Activated CD8-positive, alpha-beta memory T cell treated with anti-CD3 and anti-CD28 coated beads, Interleukin-2, amount 50 U/mL, for 1 hour (primary cell): ENCODE measurements at regions not wholly inside any gene's neighbourhood (a gene's known extent, or its start where the extent isn't known, plus 50 kb on each side); places are given as distances from the start of the nearest gene placed in this dataset.

Experiments used
- DNase-seq: peaks from one replicate; pipeline ENCODE4 v3.0.0-alpha.2; 2020; ENCODE audit errors: extremely low read depth

DNA sequence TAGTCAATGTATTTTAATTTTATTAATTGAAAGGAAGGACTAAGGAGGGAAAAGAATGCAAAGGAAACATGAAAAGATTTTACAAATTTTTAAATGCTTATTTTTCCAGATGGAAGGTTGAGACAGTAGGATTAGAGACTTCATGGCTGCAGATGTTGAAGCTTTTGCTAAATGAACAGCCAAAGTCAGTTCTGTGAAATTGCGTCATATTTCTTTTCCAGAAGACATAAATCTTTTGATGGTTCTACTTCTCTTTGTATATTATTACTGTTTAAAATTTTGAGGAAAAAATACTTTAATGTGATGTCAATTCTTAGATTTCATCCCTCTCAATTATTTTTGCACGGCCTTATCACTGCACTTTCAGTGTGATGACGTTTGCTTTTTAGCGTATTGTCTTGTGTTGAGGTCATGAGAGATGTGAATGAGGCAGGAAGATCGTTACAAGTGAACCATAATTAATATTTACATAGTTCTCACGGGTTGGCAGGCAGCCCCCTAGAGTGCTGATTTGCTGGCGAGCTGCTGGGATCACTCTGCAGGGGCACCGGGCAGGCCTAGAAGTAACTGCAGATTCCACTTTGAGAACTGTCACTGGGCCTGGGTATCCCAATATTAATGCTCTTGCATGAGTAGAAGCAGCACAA is 158.1 kb downstream of the TBXT start:
- DNase-seq, result no peak

GRCh38 chr6:166008441-166009369 is 158.9 kb downstream of the TBXT start:
- no peak for DNase-seq

DNA sequence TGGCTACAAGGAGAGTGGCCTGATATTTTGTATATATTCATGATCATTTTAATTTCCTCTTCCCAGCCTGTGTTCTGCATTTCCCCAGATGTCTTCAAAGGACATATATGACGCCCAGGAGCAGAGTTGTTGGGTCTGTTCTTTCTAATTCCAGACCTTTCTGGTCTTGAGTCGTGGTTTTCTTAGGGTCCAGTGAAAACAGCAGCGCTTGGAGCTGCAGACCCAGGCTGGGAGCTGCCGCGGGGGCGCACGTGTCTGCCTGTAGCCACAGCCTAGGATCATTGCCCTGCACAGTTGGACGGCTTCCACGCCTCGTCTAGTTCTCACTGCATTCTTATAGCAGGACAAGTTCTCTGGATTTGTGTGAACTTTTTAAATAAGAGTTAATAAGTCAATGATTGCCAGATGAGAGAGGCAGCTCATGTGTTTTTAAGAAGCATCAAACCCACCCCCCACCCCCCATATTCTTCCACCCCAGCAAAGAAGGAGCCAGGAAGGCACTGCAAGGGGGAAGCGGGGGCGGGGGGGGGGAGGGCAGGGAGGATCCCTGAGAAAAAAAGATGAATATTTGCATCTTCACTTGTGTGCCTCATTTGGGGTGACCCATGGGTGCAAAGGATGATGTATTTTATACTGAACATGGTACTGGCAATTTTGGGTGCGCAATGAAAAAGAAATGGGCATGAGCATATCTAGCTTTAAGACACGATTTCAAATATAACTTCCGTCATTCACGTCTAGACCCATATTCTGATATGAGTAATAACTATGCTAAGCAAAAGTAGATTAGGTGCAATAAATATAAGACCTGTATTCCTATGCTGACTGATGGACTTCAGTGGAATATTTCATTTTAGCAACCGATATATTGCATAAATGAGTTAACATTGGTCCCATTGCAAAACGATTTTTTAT is 160.0 kb downstream of the TBXT start:
- DNase-seq, result no peak

DNA sequence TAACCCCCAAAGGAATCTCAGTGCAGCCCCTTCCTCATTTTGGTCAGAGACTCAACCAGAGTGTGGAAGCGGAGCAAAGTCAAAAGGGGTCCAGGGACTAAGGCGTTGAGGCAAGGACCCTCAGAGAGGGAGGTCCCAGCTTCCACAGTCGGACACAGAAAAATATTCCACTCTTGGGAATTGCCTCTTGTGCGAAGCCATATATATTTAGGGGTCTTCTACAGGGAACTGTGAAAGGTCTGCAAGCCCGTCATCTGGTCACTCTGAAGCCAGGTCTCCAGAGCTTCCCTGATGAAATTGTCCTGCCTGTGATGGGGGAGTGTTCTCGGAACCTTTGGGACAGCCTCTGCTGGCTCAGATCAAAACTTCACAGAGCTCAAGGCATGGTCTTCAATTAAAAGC is 160.8 kb downstream of the TBXT start:
- no peak for DNase-seq

DNA sequence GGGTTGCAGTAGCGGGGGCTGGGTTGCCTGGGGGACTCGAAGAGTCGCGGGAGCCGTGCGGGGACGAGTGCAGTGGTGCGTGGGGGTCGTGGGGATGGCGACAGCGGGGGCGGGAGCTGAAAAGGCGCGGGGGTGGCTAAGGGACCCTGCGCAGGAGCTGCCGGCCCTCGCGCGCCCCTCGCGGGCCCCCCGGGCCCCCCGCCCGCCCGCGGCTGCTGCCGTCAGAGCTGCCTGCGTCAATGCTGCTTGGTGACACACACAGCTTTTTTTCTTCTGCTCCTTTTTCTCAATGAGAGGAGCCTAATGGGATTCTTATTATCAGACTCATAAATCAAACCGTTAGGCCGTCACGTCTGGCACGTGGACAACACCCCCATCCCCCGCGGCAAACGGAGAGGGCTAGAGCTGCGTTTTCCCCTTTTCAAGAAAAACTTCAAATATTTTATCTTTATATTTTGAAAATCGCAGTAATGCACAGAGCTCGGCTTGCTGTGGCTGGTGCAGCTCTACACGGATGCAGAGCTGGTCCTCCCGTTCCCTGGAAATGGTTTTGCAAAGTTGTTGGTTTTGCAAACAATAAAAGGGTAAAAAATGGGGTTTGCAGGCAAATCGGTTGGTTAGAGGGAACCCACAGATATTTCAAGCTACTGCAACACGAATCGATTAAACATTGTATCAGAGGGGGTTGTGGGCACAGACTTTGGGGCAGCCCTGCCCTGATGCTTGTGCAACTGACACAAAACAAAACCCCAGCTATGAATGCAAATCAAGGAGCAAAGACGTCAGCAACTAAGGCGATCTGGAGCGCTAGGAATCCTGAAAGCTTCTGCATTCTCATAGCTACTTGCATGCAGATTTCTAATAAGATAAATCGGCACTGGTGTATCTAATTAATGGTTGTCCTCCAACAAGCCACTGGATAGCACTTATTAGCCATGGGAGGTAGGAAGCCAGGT is 161.4 kb downstream of the TBXT start:
- DNase-seq, result no peak

DNA sequence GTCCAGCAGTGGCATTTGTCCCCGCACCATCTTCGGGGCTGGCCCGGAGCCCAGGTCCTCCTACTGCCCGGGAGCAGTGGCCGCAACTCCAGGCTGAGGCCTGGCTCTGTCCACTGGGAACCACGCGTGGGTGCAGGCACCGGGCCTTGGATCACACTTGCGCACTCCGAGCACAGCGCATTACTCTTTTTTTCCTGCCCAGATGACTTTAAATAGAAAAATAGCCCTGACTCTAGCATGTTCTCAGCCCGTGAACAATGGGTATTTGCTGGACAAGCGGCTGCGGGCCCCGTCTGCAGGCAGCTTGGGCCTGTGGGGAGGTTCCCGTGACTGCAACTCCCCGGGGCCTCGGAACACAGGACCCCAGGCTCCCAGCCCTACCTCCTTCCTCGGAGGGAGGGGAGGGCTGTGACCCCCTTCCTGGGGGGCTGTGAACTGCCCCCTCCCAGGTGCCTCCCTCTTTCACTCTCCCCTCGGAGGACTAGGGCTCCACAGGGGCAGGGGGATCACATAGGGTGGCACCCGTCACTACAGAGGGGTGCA is 162.2 kb downstream of the TBXT start:
- no peak for DNase-seq

- no peak for DNase-seq
These were observed 162.8 kb downstream of the TBXT start for GRCh38 chr6:166004876-166005275.

DNA sequence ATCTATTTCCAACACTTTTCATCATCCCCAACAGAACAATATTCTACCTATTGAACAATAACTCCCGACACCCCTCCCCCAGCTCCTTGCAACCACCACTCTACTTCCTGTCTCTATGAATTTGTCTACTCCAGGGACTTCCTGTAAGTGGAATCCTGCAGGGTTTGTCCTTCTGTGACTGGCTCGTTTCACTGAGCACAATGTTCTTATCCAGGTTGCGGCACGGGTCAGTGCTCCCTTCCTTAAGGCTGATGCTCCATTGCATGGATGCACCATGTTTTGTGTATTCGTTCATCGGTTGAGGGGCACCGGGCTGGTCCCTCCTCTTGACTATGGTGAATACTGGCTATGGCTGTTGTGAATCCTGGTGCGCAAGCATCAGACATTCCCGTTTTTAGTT is 163.2 kb downstream of the TBXT start:
- DNase-seq, result no peak

- no peak for DNase-seq
These were observed 164.1 kb downstream of the TBXT start for GRCh38 chr6:166003569-166003968.

- no peak for DNase-seq
These were observed 166.3 kb downstream of the TBXT start for GRCh38 chr6:166001359-166001758.

- no peak for DNase-seq
These were observed 168.4 kb downstream of the TBXT start for GRCh38 chr6:165999279-165999678.

DNA sequence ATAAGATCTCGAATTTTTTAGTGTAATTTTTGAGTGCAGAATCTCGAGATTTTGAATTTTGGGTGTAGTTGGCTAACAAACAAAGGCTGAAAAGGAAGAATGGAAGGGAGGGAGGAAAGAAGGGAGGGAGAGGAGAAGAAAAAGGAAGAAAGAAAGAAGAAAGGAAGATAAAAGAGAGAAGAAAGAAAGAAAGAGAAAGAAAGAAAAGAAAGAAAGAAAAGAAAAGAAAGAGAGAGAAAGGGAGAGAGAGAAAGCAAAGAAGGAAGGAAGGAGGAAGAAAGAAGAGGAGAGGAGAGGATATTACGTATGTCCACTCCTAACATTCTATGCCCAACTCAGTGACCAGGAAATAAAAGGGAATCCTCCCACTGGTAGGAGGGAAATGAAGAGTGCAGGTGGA is 169.6 kb downstream of the TBXT start:
- no peak for DNase-seq

DNA sequence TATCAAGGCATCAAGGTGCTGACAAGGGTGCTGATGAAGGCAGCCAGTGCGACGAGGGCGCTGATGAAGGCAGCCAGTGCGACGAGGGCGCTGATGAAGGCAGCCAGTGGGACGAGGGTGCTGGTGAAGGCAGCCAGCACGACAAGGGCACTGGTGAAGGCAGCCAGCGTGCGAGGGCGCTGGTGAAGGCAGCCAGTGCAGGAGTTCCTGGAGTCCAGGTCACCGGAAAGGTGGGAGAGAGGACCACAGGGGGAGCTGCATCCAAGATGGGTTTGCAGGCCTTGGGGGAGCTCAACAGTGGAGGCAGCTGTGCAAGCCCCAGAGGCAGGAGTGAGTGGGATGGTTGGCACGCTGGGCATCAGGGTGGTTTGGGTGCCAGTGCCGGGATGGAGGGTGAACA is 176.3 kb downstream of the TBXT start:
- DNase-seq, result no peak

GRCh38 chr6:165990216-165990615 is 177.4 kb downstream of the TBXT start:
- no peak for DNase-seq

DNA sequence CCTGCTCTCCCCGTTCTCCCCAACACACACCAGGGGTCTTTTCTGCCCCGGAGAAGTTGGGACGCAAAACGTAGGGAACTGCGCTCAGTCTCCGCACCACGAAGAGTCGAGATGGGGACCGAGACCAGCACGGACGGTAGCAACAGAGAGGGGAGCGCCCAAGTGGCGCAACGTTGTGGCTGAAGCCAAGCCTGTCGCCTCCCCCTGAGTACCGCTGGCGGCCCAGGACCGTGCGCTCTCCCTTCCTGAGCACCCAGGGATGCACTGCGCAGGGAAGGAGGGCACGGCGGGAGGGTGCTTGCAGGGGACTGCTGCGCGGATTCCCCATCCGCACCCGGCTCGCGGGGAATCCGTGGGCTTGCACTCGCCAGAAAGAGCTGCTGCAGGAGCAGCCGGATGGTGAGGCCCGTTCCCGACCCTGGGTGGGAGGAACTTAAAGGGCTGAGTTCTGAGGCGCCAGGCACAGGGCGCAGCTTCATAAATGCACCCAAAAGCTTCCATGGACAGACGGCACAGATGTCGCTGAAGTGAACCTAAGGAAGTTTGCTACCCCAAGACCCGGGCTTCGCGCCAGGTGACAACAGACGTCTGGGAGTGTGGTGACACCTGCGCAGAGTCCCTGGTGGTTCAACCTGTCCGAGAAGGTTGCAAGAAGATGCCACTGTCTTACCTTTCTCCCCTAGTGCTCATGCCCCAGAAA is 178.7 kb downstream of the TBXT start:
- no peak for DNase-seq

DNA sequence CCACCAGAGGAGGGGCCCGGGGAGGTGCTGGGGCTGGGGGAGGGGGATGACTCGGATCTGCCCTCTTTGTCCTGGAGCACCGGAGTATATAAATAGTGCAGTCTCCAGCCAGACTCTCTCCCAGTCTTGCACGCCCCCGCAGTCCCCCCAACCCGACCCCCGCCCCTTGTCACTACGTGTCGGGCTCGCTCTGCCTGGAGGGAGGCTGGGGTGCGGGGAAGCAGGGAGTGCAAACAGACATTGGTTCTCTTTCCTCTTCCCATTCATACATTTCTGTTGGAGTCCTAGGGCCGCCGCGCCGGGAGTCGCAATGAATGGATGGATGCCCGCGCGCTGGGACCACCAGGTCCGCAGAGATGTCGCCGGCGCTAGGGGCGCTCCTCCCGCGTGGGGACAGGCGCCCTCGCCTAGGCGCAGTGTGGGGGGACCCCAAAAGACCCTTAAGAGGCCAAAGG is 179.3 kb downstream of the TBXT start:
- DNase-seq, result no peak

GRCh38 chr6:165987483-165988301 is 180.0 kb downstream of the TBXT start:
- no peak for DNase-seq

DNA sequence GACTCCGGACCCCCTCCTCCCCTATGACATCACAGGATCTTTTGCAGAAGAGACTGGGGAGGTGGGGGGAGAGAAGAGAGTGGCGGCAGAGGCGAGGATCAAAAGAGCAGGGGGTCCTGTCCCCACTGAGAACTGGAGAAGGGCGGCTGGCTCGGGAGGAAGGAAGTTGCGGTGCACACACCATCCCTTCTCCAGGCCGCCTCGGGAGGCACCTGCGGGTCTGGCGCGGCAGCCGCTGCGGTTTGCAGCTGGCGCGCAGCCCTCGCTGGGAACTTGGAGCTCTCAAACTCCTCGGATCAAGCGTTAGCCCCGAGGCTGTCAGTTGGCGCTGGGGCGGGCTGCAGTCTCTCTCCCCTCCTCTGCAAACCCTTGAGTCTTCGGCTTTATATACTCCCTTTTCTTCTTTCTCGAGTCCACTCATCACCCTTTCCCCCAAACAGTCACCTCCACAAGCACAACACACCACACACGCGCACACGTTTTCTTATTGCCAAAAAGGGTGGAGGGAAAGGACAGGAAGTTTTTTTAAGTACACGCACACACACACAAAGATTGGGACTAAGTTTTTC is 180.7 kb downstream of the TBXT start:
- no peak for DNase-seq
